ENCODE measurements at regions not wholly inside any gene's neighbourhood (a gene's known extent, or its start where the extent isn't known, plus 50 kb on each side); places are given as distances from the start of the nearest gene placed in this dataset.
"Not testable (repeated sequence)": the region's sequence is repeated elsewhere in the genome, so short reads cannot be mapped to it uniquely, and the experiment has no call there.

DNA sequence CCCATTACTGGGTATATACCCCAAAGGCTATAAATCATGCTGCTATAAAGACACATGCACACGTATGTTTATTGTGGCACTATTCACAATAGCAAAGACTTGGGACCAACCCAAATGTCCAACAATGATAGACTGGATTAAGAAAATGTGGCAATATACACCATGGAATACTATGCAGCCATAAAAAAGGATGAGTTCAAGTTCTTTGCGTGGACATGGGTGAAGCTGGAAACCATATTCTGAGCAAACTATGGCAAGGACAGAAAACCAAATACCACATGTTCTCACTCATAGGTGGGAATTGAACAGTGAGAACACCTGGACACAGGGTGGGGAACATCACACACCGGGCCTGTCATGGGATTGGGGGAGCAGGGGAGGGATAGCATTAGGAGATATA, 54.4 kb upstream of the MUCL1 start:
- DNase-seq, result not testable (repeated sequence)

DNA sequence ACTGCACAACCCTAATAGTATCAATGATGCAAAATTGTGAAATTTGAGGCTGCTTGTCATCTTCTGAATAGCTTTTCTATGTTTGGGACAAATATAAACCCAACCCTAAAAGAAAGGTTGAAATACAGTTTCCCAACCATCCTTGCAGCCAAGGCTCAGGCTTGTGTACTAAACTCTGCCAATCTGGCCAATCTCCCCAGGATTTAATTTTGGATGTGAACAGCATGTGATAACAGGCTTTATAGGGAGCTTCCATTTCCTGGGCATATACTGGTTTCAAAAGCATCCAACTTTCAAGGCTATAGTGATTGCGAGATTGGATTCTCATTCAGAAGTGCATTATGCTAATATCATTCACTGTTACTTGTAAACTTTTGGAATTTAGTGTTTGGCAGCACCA, 55.7 kb upstream of the MUCL1 start:
- no peak for DNase-seq

DNA sequence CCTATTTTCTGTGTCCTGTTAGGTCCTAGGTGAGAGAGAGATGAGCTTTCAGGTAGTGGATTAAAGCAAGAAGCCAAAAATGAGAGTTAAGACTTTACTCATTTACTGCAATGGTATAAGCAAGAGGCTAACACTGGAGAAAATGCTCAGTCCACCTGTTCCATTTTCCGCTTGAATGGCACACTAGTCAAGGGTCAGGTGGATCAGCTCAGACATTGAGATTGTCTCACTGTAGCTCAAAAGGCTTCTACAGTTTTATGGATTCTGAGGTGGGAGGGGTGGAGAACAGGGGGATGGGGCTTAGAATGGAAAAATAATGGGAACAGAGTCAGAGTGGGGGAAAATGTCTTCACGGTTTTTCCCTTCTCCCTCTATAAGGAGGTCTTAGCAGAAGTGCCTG, 57.3 kb upstream of the MUCL1 start:
- no peak for DNase-seq

DNA sequence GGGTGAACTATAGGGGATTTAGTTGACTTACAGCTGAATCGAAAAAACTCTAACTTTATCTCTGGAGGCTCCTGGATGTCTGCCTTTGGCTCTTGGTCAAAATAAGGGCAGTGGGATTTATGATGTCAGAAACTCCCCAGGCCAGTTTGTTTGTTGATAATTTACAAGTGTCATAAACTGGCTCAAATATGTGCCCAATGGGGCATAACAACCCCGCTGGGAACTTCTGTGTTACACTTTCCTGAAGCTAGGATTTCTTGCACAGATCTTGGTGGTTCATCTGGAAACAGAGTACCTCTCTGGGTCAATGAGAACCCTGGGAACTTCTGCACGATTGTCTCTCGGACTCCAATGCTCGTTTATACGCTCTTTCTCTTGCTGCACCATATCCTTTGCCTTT, 58.7 kb upstream of the MUCL1 start:
- no peak for DNase-seq

DNA sequence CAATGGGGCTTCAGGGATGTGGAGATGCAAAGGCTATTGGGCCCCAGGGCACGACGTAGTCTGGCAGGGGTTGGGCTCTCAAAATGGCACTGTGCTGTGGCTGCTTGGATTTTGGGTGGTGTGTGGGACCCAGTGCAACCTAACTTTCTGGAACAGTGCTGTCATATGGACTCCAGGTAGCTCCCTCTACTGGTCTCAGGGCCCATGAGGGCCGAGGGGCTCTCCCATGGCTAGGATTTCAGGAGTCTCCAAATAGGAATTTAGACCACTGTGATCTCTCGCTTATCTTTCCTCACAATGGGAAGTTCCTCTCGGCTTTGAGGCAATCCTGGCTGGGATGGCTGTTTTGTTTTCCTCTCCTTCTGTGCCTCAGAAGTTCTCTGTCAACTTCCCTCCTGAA, 68.2 kb upstream of the MUCL1 start:
- no peak for DNase-seq

DNA sequence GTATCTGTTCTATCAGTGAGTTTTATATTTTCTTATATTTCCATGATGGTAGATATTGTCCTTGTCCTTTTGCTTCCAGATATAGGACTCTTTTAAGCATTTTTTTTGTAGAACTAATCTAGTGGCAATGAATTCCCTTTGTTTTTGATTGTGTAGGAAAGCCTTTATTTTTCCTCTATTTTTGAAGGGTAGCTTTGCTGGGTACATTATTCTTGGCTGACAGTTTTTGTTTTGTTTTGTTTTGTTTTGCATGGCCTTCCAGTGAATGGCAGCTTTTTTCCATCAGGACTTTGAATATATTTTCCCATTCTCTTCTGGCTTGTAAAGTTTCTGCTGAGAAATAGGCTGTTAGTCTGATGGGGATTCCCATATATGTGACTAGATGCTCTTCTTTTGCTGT, 70.2 kb upstream of the MUCL1 start:
- no peak for DNase-seq

DNA sequence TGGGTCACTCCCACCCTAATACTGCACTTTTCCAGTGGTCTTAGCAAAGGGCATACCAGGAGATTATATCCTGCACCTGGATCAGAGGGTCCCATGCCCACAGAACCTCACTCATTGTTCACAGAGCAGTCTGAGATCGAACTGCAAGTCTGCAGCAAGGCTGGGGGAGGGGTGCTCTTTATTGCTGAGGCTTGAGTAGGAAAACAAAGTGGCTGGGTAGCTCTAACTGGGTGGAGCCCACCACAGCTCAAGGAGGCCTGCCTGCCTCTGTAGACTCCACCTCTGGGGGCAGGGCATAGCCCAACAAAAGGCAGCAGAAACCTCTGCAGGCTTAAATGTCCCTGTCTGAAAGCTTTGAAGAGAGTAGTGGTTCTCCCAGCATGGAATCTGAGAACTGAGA, 77.3 kb upstream of the MUCL1 start:
- peak; percentile 18 for DNase-seq

DNA sequence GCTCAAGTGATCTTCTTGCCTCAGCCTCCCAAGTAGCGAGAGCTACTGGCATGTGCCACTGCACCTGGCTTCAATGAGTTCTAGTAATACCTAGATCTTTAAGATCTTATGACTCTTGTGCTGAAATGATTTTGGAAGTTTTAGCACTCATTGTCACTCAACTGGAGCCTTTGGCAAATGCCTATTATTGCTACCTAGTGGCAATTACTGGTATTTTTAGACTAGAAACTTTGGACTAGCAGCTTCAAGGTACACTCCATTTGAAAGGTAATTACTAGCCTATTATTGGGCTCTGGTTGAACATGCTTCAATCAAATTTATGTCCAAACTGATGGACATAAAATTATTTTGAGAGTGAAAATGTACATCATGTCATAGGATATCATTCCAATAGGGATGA, 80.7 kb upstream of the MUCL1 start:
- DNase-seq, result no peak

DNA sequence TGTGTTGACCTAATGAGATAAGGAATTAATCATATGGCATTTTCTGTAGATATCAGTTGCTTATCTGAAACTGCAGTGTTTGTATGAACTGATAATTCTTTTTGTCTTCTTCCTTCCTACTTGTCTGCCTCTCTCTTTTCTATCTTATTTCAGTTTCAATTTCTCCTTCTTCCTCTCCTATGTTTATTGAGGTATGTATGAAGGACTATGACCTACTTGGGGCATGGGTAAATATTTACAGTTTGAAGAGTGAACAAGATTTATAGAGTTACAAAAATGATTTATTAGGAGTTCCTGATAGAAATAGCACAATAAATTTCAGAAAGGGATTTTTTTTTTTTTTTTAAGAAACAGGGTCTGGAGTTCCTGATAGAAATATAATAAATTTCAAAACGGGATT, 88.7 kb upstream of the MUCL1 start:
- DNase-seq, result no peak

DNA sequence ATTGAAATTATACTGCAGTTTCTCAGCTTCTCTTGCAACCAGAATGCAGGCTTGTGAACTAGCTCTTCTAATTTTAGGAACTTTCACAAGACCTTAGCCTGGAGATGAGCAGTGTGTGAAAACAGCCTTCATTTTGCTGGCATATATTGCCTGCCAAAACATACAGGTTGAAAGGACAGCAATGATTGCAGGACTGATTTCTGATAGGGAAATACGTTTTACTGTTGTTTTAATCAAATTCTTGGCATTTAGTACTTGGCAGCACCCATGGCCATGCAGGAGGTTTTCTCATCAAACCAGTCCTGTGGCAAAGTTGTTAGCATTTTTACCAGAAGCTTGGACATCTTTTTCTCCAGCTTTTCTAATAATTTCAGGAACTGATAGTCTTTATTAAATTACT, 91.9 kb upstream of the MUCL1 start:
- no peak for DNase-seq

DNA sequence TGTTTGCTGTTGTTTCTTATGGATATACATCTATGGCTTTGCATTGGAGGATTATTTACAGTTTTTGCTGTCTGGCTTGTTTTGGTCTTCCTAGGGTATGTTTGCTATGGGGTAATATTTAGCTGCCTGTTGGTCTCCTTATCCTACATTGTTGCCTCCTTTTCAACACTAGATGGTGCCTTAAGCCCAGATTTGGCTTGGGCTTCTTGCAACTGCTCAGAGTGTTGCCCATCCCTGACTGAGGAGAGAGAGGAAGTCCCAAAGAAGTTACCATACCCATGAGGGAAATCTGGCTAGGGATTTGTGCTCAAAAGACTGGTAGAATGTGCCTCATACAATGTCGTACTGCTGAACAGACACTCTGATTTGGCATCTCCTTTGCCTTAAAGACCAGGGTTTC, 94.6 kb upstream of the MUCL1 start:
- no peak for DNase-seq

DNA sequence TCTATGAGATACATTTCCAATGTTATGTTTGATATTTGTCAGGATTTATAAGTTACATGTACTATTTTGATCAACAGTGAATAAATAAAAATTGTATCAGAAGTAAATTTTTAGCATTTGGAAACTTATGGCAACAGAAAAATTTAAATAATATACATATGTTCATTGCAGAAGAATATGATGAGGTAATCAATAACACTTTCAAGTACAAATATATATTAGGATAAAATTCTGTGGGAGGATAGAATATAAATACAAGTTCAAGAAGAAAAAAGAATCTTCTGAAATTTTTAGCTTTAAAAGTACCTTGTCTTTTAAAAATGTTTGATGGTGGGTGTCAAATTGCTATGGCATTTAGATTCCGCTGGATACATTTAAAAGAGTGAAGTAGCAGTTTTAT, 102.8 kb upstream of the MUCL1 start:
- DNase-seq, result no peak

DNA sequence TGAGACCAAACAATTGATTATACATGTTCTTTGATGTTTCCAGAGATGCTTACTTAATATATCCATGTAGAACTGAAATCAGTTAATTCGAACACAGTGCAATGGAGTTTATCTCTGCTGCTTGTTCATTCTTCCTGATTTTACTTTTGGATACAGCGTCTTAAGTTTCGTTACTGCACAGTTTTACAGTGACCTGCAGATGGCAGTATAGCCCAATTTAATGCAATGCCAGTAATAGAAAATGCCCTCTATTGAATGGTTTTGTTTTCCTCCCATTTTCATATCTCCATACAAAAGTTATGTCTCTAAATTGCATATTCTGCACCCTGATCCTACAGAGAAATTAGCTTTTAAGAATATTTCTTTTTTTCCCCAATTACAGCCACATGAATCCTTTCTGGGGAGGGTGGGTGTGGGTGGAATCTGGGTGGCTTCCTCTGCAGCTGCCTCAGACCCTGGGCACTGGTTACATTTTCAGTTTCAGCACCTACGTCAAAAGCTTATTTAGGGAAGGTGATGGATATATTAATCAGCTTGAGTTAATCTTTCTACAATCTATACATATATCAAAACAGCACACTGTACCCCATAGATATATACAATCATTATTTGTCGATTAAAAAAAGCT, 101.1 kb upstream of the DCD start:
- DNase-seq, result no peak

DNA sequence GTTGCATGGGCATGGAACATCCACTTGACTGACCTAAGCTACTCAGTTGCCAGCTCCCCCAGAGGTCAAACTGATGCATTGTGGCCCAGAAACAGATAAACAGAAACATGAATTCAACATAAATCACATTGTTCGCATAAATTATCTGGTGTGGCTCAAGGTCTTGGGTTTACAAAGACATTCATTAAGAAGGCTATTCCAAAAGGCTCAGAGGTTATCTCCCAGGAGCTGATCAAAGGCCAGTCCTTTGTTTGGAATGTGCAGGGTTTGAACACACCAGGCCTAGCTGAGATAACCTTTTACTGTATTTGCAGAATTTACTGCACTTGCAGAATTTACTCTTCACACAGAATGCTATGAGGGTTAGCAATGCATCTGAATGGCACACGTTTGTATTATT, 96.4 kb upstream of the DCD start:
- no peak for DNase-seq

DNA sequence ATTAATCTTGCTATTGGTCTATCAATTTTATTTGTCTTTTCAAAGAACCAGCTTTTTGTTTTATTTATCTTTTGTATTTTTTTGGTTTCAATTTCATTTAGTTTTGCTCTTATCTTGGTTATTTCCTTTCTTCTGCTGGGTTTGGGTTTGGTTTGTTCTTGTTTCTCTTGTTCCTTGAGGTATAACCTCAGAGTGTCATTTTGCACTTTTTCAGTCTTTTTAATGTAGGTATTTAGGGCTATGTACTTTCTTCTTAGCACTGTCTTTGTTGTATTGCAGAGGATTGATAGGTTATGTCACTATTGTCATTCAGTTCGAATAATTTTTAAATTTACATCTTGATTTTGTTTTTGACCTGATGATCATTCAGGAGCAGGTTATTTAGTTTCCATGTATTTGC, 92.7 kb upstream of the DCD start:
- DNase-seq, result no peak

DNA sequence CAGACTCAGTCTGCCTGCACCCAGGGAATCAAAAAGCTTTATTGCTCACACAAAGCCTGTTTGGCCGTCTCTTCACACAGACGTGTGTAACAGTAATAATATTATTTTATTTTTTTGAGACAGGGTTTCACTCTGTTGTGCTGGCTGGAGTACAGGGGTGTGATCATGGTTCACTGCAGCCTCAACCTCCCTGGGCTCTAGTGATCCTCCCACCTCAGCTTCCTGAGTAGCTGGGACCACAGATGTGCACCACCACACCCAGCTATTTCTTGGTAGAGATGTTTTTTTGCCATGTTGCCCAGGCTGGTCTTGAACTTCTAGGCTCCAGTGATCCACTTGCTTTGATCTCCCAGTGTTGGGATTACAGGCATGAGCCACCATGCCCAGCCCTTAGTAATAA, 88.4 kb upstream of the DCD start:
- no peak for DNase-seq

DNA sequence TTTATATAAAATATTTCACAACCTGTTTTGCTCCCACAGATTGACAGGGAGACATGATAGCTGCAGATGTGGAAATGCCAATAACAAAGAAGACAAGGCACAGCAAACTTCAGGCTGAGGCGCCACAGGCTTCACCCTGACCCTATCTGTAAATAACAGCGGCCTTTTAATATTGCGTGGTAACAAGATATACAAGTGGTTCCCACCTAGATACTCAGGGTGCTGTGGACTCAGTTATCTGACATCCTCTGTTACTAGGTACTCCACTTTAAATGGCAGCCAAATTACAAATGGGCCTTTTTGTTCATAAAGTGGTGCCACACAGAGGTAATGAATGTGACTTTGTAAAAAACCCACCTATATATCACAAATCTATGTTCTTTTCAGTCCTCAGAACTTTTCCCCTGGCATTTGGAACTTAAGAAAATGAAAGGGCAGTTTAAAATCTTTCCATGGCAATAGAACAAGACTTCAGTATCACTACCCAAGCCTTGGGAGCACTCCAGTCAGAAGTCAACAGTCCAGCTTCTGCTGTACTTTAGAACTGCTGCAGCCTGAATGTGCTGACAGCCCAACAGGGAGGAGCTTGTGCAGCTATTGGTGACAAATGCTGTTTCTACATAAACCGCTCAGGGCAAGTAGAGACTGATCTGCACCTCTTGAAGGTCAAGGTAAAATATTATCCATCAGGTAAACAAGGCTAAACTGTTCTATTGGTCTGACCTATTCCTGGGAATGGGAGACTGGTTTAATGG, 86.2 kb upstream of the DCD start:
- no peak for DNase-seq

DNA sequence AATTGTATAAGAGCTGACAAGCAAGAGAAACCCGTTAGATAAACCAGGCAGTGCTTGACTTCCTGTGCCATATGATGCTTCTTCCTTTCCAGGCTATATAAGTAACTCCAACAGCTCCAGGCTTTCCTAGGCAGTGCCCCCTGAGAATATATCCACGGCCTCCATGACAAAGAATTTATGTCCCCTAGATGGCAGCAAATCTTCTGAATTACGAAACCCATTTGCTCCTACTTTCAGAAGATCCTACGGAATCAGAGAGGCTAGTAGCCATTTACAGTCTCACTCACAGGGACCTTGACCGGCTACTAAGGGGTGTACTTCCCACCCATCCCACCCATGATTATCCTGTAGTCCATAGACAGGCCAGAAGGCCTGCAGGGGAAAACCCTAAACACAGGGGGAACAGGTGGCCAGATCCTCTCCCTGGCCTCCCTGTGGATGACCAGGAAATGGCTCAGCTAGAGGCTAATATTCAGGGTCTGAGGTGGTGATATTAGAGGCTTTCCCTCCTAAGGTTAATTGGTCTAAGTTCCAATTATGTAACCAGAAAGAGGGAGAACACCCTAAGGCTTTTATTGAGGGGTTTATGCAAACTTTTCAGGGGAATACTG, 77.2 kb upstream of the DCD start:
- no peak for DNase-seq

DNA sequence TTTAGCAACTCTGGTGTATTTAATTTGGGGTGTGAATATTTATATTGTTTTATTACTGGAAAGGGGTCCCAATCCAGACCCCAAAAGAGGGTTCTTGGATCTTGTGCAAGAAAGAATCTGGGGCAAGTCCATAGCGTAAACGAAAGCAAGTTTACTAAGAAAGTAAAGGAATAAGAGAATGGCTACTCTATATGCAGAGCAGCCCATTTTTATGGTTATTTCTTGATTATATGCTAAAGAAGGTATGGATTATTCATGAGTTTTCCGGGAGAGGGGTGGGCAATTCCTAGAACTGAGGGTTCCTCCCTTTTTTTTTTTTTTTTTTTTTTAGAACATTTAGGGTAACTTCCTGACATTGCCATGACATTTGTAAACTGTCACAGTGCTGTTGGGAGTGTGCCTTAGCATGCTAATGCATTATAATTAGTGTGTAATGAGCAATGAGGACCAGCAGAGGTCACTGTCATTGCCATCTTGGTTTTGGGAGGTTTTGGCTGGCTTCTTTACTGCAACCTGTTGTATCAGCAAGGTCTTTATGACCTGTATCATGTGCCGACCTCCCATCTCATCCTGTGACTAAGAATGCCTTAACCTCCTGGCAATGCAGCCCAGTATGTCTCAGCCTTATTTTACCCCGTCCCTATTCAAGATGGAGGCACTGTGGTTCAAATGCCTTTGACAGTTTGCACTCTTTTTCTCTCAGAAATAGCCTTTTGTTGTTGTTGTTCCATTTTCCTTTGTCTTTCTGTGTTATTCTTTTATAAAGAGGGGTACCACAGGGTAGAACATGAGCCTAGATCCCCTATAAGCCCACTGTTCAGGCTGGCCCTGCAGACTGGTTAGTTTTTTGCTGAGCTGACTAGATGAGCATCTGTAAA, 75.5 kb upstream of the DCD start:
- DNase-seq, result no peak

DNA sequence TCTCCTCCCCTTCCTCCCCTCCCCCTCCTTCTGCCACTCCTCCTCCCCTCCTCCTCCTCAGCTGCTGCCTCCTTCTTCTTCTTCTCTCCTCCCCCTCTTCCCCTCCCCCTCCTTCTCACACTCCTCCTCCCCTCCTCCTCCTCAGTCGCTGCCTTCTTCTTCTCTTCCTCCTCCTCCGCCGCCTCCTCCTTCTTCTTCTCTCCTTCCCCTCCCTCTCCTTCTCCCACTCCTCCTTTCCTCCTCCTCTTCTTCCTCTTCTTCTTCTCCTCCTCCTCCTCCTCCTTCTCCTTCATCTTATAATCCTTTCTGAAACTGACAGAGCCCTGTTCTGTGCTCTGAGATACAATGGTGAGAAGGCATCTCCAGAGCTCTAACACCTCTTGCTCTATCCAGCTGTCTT, 73.1 kb upstream of the DCD start:
- DNase-seq, result no peak

DNA sequence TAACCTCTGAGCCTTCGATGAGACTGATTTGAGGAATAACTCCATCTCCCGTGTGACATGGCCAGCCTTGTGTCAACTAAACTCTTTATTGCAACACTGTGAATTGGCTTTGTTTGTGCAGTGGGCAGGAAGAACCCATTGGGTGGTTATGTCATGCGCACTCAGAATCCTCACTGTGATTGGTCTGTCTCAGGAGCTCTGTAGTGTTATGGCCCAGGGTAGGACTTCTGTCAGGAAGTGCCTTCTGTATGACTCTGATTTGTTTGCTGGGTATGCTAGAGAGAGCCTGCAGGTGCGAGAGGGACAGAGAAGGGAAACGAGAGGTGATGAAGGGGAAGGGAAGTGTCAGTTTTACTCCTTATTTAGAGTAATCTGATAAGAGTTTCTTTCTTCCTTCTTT, 71.5 kb upstream of the DCD start:
- no peak for DNase-seq

DNA sequence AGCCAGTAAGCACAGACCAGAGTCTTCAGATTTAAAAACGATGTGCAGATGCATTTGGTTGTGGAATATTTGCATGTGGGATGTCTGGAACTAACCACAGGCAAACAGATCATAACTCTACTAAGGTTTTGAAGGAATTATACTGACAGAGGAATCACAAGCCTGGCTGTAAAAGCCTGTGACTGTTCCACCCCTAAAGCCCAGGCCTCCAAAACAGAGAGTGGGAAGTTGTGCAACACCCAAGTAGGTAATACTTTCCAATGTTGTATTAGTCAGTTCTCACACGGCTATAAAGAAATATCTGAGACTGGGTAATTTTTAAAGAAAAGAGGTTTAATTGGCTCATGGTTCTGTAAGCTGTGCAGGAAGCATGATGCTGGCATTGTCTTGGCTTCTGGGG, 68.1 kb upstream of the DCD start:
- no peak for DNase-seq

DNA sequence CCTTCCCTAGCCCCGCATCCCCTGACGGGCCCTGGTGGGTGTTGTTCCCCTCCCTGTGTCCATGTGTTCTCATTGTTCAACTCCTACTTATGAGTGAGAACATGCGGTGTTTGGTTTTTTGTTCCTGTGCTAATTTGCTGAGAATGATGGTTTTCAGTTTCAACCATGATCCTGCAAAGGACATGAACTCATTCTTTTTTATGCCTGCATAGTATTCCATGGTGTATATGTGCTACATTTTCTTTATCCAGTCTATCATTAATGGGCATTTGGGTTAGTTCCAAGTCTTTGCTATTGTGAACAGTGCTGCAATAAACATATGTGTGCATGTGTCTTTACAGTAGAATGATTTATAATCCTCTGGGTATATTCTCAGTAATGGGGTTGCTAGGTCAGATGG, 65.7 kb upstream of the DCD start:
- not testable (repeated sequence) for DNase-seq

DNA sequence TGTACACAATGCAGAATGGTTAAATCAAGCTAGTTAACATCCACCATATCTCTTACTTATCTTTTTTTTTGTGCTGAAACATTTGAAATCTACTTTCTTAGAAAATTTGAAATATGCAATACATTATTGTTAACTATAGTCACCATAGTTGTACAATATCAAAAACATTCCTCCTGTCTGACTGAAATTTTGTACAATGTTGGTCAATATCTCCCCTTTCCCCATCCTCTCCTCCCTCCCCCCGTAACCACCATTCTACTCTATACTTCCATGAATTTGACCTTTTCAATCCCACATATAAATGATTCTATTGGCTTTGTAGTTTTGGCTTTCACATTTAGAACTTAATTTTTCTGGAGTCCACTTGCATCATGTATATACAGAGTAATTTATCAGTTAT, 63.5 kb upstream of the DCD start:
- DNase-seq, result no peak

All from activated T-cell treated with anti-CD3 and anti-CD28 coated beads, Interleukin-2, amount 50 U/mL, for 1 hour (primary cell).